Erythroblast (primary cell): ENCODE measurements at regions not wholly inside any gene's neighbourhood (a gene's known extent, or its start where the extent isn't known, plus 50 kb on each side); places are given as distances from the start of the nearest gene placed in this dataset.

ENCODE experiments used
- GATA1 ChIP-seq: IDR thresholded peaks from 2 replicates; pipeline ENCODE4 v1.6.1; 2011; ENCODE audit warnings: low read depth, mild to moderate bottlenecking, control low read depth, low read length, moderate library complexity
- POLR2A ChIP-seq: IDR thresholded peaks from 2 replicates; pipeline ENCODE4 v1.6.1; 2011; ENCODE audit warnings: mild to moderate bottlenecking, low read length

DNA sequence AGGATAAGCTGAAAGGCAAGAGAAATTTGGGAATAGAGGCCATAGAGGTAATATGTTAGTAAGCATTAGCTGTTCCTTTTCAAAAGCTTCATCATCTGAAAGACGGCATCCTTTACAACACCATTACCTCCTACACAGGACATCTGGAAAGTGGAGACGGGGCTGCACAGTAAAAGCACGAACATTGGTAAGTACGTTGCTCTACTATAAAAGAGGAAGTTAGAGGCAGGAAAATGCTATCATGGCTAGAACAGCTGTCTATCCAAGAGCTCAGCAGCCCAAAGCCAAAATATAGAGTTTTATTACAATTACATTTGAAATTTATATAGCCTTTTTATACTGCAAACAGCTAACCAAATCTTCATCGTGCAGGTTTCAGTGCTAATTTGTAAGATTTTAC is 172.3 kb upstream of the GRIP1 start:
- no peak for TF ChIP-seq POLR2A
- no peak for TF ChIP-seq GATA1
